Urinary bladder (tissue), 3 donors: ENCODE measurements at regions not wholly inside any gene's neighbourhood (a gene's known extent, or its start where the extent isn't known, plus 50 kb on each side); places are given as distances from the start of the nearest gene placed in this dataset.

Experiments
- DNase-seq: peaks from one replicate; pipeline ENCODE4 v3.0.0-alpha.2; 2015; ENCODE audit errors: extremely low spot score
- H3K27ac ChIP-seq: one replicate; pipeline ENCODE4 v1.5.1; 2013; ENCODE audit warnings: low read depth, mild to moderate bottlenecking, moderate library complexity
- H3K36me3 ChIP-seq: one replicate; pipeline ENCODE4 v1.6.1; 2013; ENCODE audit warnings: mild to moderate bottlenecking, moderate library complexity; ENCODE audit not compliant: insufficient read depth
- H3K4me1 ChIP-seq: one replicate; pipeline ENCODE4 v1.6.1; 2013; ENCODE audit warnings: mild to moderate bottlenecking, moderate library complexity; ENCODE audit not compliant: insufficient read depth
- H3K4me3 ChIP-seq: one replicate; pipeline ENCODE4 v1.5.1; 2013; ENCODE audit warnings: low read depth, low read length
- WGBS: extraction: QIAGEN DNeasy Blood & Tissue Kit; methylation state at CpG from one replicate; pipeline ENCODE4 v1.1.7; 2013; 5-methylcytosine and 5-hydroxymethylcytosine counted together
- donor health status: healthy with polysubstance abuse.
- donor health status: healthy.

- H3K27ac ChIP-seq, result no peak overlapping the region
- no peaks in the 10 kb centered on the region for H3K36me3 ChIP-seq
- WGBS, result 84% methylated on average over 4 of the region's 4 CpGs
- H3K4me3 ChIP-seq, result no peak overlapping the region
- no peaks in the 10 kb centered on the region for H3K4me1 ChIP-seq
- no peak for DNase-seq
Observed at GRCh38 chr11:32161293-32161692, 70.4 kb downstream of the RCN1 start.

GRCh38 chr11:32162351-32162750, 71.5 kb downstream of the RCN1 start:
- no peaks in the 10 kb centered on the region for H3K4me1 ChIP-seq
- no peak for DNase-seq
- no peak overlapping the region for H3K27ac ChIP-seq
- 42% methylated on average over 4 of the region's 4 CpGs for WGBS
- H3K4me3 ChIP-seq, result no peak overlapping the region
- no peaks in the 10 kb centered on the region for H3K36me3 ChIP-seq

DNA sequence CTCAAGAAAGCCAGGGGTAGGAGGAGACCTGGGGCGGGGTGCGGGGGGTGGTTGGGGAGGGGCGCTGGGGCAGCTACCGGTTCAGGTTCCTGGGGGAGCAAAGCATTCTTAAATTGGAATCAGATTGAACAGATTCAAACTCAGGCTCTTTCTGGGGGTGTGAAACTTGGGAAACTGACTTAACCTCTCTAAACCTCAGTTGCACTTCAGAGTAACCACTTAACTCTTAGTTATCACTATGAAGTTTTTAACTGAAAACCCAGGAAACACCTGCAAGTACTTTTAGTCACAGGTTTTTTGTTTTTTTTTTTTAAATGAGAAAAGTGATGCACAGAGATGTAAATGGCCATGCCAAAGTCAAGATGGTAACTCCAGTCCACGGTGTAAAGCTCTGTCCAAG, 72.0 kb downstream of the RCN1 start:
- H3K4me1 ChIP-seq, result no peaks in the 10 kb centered on the region
- no peak overlapping the region for H3K4me3 ChIP-seq
- H3K36me3 ChIP-seq, result no peaks in the 10 kb centered on the region
- DNase-seq, result no peak
- WGBS, result 75% methylated on average over 5 of the region's 5 CpGs
- H3K27ac ChIP-seq, result no peak overlapping the region

DNA sequence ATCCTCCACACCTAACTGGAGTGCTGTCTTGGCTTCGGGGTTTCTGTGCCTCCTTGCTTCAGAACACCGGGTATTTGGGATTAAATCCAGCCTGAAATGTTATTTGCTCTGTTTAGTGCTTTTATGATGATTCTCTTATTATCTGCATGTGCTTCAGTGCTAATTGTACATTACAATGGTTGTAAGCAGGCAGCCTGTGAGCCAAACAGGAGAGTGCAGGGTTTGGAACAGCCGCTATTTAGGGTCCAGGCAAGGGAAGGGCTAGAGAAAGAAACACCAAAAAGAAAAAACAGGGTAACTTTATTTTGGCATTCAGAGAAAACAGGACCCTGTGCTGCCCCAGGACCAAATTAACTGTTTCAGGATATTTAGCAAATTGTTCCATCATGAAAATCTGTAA, 72.7 kb downstream of the RCN1 start:
- 87% methylated on average over 3 of the region's 3 CpGs for WGBS
- DNase-seq, result no peak
- no peaks in the 10 kb centered on the region for H3K36me3 ChIP-seq
- H3K4me3 ChIP-seq, result no peak overlapping the region
- H3K4me1 ChIP-seq, result no peaks in the 10 kb centered on the region
- H3K27ac ChIP-seq, result no peak overlapping the region

- Histone ChIP-seq H3K4me3 (no peak overlapping the region), H3K4me1 (no peaks in the 10 kb centered on the region), H3K36me3 (no peaks in the 10 kb centered on the region), H3K27ac (no peak overlapping the region)
- WGBS, result 94% methylated on average over 3 of the region's 3 CpGs
- DNase-seq, result no peak
Observed at GRCh38 chr11:32164836-32165235, 74.0 kb downstream of the RCN1 start.

DNA sequence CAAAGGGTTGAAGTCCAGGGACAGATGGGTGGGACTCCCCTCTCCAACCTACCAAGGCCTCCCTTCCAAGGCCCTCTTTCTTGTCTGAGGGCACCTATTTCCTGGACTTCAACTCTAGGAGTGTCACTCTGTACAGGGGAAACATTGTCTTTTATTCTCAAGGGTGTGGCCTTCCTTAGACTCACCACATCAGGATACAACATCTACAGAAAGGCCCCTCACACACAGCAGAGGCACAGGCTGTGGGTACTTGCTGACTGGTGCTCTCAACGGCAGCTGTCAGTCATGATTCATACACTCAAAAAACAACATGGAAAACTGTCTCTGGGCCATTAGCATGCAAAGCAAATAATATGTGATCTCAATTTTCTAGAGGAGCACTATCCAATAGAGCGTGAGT, 78.0 kb downstream of the RCN1 start:
- DNase-seq, result no peak
- no peaks in the 10 kb centered on the region for H3K36me3 ChIP-seq
- H3K4me3 ChIP-seq, result no peak overlapping the region
- 92% methylated on average over 2 of the region's 2 CpGs for WGBS
- H3K4me1 ChIP-seq, result no peaks in the 10 kb centered on the region
- H3K27ac ChIP-seq, result no peak overlapping the region

DNA sequence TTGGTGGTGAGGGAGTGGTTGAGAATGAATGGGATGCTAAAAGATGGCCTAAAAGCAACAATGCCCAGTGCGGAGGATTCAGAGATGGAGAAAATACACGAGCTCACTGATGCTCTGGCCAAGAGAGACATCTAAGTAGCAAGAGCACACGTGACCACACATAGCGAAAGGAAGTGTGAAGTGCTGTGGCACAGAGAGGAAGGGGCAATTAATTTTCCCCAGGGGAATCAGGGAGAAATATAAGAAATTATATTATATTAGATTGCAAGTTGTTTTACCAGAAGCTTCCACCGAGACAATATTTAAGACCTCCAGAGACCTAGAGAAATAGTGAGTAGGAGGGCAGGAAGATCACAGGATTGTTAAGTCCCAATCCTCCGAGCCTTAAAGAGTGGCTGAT, 80.6 kb downstream of the RCN1 start:
- WGBS, result 89% methylated on average over 6 of the region's 6 CpGs
- DNase-seq, result no peak
- Histone ChIP-seq H3K4me1 (no peaks in the 10 kb centered on the region), H3K36me3 (no peaks in the 10 kb centered on the region), H3K4me3 (no peak overlapping the region), H3K27ac (no peak overlapping the region)

- no peak for DNase-seq
- H3K27ac ChIP-seq, result no peak overlapping the region
- no peaks in the 10 kb centered on the region for H3K4me1 ChIP-seq
- no peak overlapping the region for H3K4me3 ChIP-seq
- no peaks in the 10 kb centered on the region for H3K36me3 ChIP-seq
- 58% methylated on average over 9 of the region's 9 CpGs for WGBS
Observed at GRCh38 chr11:32172041-32172847, 81.4 kb downstream of the RCN1 start.

DNA sequence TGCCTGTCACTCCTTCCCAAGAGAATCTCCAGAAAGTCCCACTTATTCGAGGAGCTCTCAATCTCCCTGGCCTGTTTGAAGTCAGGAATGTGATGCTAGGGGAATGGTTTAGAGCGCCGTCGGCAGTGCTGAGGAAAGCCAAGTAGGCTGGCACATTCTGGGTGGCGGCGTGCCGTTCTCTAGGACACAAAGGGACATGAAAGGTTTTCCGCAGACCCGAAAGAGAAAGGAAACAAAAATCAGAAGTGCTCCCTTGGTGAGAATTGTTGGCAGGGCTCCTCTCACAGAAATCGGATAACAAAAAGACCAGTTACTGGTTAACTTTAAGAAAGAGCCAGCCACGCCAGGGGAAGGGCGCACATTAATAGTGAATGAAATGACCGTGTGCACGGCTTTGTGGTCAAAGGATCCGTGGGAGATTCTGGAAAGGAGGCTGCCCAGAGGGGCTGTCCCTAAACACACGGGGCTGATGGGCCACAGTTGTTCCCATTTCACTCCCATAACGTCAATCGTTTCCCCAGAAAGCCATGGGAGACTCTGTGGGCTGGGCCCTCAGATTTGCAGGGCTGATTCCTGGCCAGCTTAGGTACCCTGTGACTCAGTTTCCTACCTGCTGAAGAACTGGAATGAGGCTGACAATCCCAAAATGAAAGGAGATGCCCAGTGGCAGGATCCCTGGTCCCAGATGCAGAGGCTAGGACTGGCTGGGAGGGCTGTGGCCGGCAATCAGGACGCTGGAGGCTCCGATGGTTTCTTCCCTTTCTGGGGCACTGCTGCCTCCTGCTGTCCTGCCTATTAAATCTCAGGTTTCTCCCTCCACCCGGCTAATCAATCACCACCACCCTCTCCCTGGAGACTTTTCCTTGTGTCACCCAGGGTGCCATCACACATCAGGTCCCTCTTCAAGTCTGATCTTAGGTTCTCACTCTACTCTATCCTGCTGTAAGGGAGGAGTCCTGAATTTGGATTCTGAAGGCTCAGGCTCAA, 82.3 kb downstream of the RCN1 start:
- no peaks in the 10 kb centered on the region for H3K36me3 ChIP-seq
- peak; percentile 35 for DNase-seq
- H3K27ac ChIP-seq, result no peak overlapping the region
- no peaks in the 10 kb centered on the region for H3K4me1 ChIP-seq
- 30% methylated on average over 22 of the region's 22 CpGs for WGBS
- no peak overlapping the region for H3K4me3 ChIP-seq

GRCh38 chr11:32173977-32174376, 83.1 kb downstream of the RCN1 start:
- Histone ChIP-seq H3K4me1 (no peaks in the 10 kb centered on the region), H3K36me3 (no peaks in the 10 kb centered on the region), H3K27ac (no peak overlapping the region), H3K4me3 (no peak overlapping the region)
- no peak for DNase-seq

DNA sequence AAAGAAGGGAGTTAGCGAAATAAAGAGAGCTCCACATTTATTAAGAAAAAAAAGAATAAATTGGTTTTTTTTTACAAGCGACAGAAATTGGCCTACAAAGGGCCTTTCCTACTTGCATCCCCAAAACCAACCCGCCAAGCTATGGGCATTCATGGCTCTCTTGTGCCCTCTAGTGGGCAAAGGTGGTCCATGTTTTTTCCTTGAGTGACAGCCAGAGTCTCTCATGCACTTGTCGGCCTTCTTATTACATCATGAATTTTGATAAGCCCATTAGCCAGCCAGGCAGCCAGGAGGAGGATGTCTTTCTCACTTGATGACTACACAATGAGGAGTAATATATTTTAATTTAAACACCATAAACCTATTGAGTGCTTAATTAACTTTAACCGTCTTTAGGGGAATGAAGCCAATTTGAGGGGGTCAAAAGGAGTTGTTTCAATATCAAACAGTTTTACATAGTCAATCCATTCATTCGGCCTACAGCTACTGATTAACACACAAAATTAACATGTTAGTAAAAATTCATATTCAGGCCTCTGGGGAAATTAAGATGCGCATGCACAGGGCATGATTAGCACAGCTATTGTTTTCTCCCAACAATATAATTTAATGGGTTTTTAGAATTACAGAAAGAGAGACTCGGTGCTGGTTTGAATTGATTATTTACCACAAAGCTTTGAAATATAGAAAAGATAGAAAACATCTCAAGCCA, 85.5 kb downstream of the RCN1 start:
- Histone ChIP-seq H3K4me1 (no peaks in the 10 kb centered on the region), H3K36me3 (no peaks in the 10 kb centered on the region), H3K27ac (no peak overlapping the region), H3K4me3 (no peak overlapping the region)
- 32% methylated on average over 8 of the region's 8 CpGs for WGBS
- peak; percentile 59 for DNase-seq

- no peaks in the 10 kb centered on the region for H3K4me1 ChIP-seq
- WGBS, result 91% methylated on average over 7 of the region's 7 CpGs
- H3K27ac ChIP-seq, result no peak overlapping the region
- H3K4me3 ChIP-seq, result no peak overlapping the region
- DNase-seq, result no peak
- H3K36me3 ChIP-seq, result no peaks in the 10 kb centered on the region
Observed at GRCh38 chr11:32178692-32179091, 87.8 kb downstream of the RCN1 start.

- no peak for DNase-seq
- WGBS, result 96% methylated on average over 3 of the region's 3 CpGs
- Histone ChIP-seq H3K36me3 (no peaks in the 10 kb centered on the region), H3K27ac (no peak overlapping the region), H3K4me3 (no peak overlapping the region), H3K4me1 (no peaks in the 10 kb centered on the region)
Observed at GRCh38 chr11:32183512-32183911, 92.6 kb downstream of the RCN1 start.
